Colon (tissue), 2 donors: ENCODE measurements at regions not wholly inside any gene's neighbourhood (a gene's known extent, or its start where the extent isn't known, plus 50 kb on each side); places are given as distances from the start of the nearest gene placed in this dataset.

ENCODE experiments used
- FAIRE-seq: peaks from 2 replicates; lab custom pipeline; 2012; peaks lifted over from hg19 to GRCh38; lab: Jason Lieb, UNC
- donor health status: control.
- donor health status: control.

DNA sequence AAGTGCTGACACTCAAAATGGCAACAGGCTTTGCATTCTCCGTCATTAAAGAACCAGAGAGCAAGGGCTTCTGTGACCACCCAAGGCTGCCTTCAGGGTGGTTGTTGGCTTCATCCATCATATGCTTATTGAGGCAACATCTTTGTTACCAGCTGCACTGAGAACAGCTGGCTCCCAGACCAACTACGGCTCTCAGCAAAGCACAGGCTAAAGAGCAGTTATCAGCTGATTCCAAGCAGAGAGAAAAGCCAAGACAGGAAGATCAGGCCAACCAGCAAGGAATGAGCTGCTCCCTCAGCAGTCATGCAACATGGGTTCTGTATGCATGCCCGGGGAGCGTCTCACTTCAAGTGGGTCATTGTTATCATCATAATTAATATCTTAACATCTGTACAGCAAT, 358.9 kb downstream of the ACTL7B start:
- no peak for FAIRE-seq

DNA sequence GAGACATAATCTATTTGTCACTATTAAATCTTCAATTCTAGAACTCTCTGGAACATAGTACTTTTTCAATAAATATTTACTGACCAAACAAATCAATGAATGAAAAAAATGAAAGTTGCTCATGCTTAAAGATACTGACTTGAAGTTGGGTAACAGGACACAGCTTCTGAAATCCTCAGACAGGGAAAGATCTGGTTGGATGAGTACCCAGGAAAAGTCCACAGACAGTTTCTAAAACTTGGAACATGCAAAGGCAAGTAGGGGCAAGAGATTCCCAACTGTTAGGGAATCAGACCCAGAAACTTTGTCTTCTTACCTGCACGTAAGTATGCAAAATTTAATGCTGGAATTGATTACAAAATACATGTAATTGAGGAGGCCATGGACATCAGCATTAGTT, 366.2 kb downstream of the ACTL7B start:
- no peak for FAIRE-seq

- no peak for FAIRE-seq
Measured at GRCh38 chr9:108486831-108487230, 369.0 kb downstream of the ACTL7B start.

- FAIRE-seq = no peak
Measured at GRCh38 chr9:108484468-108484867, 371.3 kb downstream of the ACTL7B start.

GRCh38 chr9:108483676-108484075, 372.1 kb downstream of the ACTL7B start:
- FAIRE-seq = no peak

DNA sequence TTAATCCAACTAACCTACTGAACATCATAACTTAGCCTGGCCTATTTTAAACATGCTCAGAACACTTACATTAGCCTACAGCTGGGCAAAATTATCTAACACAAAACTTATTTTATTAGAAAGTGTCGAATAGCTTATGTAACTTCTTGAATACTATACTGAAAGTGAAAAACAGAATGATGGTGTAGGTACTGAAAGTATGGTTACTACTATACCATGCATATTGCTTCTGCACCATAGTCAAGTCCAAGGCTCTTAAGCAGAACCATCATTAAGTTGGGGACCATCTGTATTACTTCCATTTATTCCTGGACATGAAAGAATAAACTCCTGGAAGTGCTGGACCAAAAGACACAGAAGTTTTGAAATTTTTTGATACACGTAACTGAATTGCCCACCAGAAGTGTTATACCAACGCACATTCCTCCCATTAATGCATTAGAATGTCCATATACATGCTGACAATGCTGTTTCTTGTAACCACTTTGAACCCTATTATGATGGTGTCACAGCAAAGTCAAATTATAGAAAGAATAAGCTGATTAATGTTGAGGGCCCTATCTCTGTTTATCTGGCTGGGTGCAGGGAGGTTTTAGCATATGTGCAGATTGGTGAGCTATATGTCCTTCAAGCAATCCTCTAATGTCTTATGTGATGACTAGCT, 375.7 kb downstream of the ACTL7B start:
- no peak for FAIRE-seq

- peak; percentile 51 for FAIRE-seq
Measured at GRCh38 chr9:108478431-108479332, 377.1 kb downstream of the ACTL7B start.

GRCh38 chr9:108477529-108478006, 378.2 kb downstream of the ACTL7B start:
- FAIRE-seq = peak; percentile 87

DNA sequence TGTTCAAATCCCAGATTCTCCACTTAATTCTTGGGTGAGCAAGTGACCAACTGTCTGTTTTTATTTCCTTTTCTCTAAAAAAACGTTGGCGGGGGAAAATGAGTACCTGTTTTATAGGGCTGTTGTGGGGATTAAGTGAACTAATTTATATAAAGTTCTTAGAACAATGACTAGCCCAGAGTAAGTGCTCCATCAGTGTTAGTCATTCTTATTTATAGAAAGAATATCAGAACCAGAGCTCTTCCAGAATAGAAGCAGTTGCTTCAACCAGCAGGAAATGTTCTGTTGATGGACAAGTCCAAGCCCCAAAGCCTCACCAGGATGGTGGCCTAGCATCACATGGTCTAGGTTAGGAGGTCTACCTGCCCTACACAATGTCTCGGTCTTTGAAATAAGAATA, 379.2 kb downstream of the ACTL7B start:
- no peak for FAIRE-seq

DNA sequence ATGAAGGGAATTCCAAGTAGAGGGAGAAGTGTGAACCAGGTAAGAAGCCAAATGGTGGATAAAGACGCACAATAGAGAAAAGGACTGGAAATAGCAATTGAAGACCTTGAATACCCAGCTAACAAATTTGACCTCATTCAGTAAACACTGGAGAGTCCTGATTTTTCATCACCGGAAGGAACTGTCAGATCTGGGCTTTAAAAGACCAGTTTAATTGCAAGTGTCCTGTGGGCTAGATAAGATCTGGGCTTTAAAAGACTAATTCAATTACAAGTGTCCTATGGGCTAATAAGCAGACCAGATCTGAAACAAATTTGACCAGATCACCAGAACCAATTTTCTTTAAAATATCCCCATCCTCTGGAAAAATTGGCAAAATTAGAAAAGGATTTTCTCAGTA, 380.0 kb downstream of the ACTL7B start:
- FAIRE-seq = no peak

DNA sequence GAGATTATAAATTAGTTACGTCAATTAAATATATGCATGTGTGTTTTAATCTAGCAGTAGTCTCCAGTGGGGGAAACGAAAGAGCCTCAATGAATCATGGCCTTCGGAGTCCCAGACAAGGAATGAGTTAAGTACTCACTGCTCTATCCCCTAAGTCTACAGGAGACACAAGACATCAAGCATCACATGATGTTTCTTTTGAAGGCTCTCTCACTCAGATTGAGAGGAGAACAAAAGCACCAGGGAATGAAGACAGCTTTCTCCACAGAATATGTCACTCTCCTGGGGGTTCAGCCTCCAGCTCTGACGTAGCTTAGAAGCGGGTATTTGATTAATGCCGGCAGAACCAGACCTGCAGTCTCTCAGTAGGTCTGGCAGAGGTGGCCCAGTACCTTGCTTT, 381.4 kb downstream of the ACTL7B start:
- FAIRE-seq = no peak

GRCh38 chr9:108473209-108474112, 382.3 kb downstream of the ACTL7B start:
- no peak for FAIRE-seq

- no peak for FAIRE-seq
Measured at GRCh38 chr9:108469654-108470053, 386.1 kb downstream of the ACTL7B start.

GRCh38 chr9:108468364-108468763, 387.4 kb downstream of the ACTL7B start:
- no peak for FAIRE-seq

GRCh38 chr9:108467653-108468324, 388.0 kb downstream of the ACTL7B start:
- no peak for FAIRE-seq

DNA sequence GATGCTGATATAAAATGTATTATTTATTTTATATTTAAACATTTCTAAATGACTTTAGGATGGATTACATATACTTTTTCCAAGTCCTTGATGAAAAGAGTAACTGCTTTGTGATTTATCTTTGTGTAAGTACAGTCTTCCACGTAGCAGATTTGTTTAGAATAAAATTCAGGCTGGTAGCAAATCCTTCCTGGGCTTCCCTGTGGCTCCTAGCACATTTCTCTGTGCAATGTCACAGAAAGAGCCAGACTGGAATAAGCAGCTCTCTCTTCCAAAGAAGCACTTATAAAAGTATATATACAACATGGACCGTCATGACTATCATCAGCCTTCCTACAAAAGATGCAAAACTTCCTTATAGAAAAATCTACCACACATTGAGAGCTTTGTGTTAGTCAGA, 388.6 kb downstream of the ACTL7B start:
- FAIRE-seq = no peak

DNA sequence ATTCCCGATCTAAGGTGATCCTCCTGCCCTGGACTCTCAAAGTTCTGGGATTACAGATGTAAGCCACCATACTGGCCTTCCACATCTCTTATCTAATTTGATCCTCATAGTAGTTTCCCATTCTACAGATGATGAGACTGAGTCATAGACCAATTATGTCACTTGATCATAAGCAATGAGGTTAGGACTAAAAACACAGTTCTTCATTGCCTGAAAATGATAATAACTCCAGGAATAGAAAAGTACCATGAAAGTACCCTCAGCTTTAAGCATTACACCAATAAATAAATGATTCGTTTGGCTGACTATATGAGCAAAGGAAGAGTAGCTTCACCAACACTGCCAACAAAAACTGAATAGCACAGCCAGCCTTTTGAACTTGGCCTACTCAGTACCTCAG, 389.5 kb downstream of the ACTL7B start:
- no peak for FAIRE-seq

- FAIRE-seq = no peak
Measured at GRCh38 chr9:108463932-108464606, 391.7 kb downstream of the ACTL7B start.

DNA sequence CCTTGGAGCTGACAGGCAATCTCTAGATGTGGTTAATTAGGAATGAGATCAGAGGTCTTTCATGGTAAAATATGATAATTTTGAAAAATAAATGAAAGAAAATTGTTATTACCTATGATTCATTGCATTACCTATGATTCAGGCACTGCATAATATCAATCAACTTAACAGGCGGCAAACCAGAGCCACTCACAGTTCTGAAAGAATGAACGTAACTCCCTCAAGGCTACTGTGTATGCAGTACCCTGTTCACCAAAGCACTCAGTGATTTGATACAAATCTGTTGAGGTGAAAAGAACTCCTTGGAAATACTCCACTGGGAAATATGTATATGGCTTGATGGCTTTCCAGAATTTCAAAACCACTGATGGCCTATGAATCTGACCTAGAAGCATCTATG, 398.9 kb downstream of the ACTL7B start:
- no peak for FAIRE-seq

DNA sequence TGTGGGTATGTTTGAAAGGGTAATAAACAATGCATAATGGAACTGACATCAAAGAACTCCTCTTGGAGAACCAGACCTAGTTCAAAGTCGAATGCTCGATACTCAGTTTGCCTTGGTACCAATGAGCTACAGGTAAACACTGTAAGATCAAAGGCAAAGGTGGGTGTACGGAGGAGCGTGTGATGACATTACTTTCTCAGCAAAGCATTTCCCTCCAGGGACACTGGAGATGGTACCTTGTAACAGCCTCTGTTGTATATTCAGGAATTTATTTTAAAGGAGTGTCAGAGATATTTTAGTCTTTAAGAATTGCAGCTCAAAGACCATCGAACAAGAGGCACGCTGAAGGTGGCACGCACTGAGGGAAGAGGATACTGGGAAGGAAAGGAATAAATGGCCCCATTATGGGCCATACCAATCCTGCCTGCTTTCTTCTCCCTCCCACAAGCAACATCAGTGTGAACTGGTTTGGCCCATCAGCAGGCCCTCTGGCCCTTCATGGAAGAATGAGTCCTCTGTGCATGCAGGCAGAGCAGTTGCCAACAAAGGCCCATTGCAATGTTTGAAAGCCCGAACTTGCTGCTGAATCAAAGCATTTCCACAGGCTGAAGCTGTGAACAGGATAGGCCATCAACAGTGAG, 410.2 kb downstream of the ACTL7B start:
- no peak for FAIRE-seq
